ENCODE measurements at regions not wholly inside any gene's neighbourhood (a gene's known extent, or its start where the extent isn't known, plus 50 kb on each side); places are given as distances from the start of the nearest gene placed in this dataset.

GRCh38 chr14:42869681-42870080, 1263.0 kb downstream of the LRFN5 start:
- no peak for TF ChIP-seq CTCF (IDR thresholded peaks at IDR 0.05)
- TF ChIP-seq REST (IDR thresholded peaks at IDR 0.05; ENCODE audit: insufficient read depth in 1 of 2, low read depth in 2 of 2, low read length in 1 of 2): no peak
- TF ChIP-seq POLR2AphosphoS5 (IDR thresholded peaks at IDR 0.05; ENCODE audit: low read depth, low read length): no peak
- no peak for TF ChIP-seq SIN3A (IDR thresholded peaks at IDR 0.05; ENCODE audit: borderline replicate concordance, insufficient read depth, low read depth, low read length)

Data from Panc1 (cell line).